ENCODE measurements at regions not wholly inside any gene's neighbourhood (a gene's known extent, or its start where the extent isn't known, plus 50 kb on each side); places are given as distances from the start of the nearest gene placed in this dataset.

DNA sequence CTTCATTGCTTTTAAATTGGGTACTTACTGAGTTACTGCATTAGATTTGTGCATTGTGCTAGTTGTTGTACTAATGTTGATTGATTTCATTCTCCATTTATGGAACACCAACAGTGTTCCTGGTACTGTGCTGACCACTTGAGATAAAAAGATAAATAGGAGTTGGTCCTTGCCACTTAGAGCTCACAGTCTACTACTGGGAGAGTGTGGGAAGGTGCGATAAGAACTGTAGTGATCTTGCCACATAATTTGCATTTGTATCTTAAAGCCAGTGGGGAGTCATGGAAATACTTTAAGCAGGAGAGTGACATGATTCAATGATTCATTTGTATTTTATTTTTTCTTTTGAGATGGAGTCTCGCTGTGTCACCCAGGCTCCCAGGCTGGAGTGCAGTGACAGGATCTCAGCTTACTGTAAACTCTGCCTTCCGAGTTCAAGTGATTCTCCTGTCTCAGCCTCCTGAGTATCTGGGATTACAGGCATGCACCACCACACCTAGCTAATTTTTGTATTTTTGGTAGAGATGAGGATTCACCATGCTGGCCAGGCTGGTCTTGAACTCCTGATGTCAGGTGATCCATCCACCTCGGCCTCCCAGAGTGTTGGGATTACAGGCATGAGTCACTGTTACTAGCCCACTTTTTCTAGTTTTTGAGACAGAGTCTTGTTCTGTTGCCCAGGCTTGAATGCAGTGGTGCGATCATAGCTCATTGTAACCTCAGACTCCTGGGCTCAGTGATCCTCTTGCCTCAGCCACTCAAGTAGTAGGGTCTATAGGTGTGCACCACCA, 51.2 kb upstream of the TMEM248 start (continued):
- TF ChIP-seq ZNF280A (IDR thresholded peaks at IDR 0.05; ENCODE audit: low read depth, partially characterized antibody) (no peak), ZBTB49 (CRISPR knock-in tag; IDR thresholded peaks at IDR 0.05; ENCODE audit: borderline replicate concordance) (no peak), HES1 (IDR thresholded peaks at IDR 0.05; ENCODE audit: low read depth) (peak; percentile 72; the same call in 1 of the 2 replicates), HLTF (IDR thresholded peaks at IDR 0.05) (no peak), ARID1B (IDR thresholded peaks at IDR 0.05) (peak; percentile 96), PRPF4 (IDR thresholded peaks at IDR 0.05; ENCODE audit: insufficient read depth, low read depth, low read length, poor library complexity, severe bottlenecking) (no peak), RCOR1 (IDR thresholded peaks at IDR 0.05; ENCODE audit: borderline replicate concordance in 1 of 2, low read depth in 2 of 2, low read length in 2 of 2) (peak in 1 of 2 experiments; percentile 88; a peak in 2 of 4 replicates), NR2F6 (CRISPR knock-in tag; IDR thresholded peaks at IDR 0.05) (no peak), MYNN (IDR thresholded peaks at IDR 0.05) (peak; percentile 86), MYNN (CRISPR knock-in tag; IDR thresholded peaks at IDR 0.05) (no peak), ZNF143 (CRISPR knock-in tag; IDR thresholded peaks at IDR 0.05) (no peak), ARID2 (IDR thresholded peaks at IDR 0.05) (no peak), ZNF830 (CRISPR knock-in tag; IDR thresholded peaks at IDR 0.05) (0 out of 2 replicates have a peak, but pooled peaks have one; percentile 34), ZNF668 (CRISPR knock-in tag; IDR thresholded peaks at IDR 0.05) (no peak)
- TF ChIP-seq, protein P1, sequence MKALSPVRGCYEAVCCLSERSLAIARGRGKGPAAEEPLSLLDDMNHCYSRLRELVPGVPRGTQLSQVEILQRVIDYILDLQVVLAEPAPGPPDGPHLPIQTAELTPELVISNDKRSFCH (CRISPR knock-in tag; IDR thresholded peaks at IDR 0.05), result no peak
- TF ChIP-seq, protein P1 (tag; IDR thresholded peaks at IDR 0.05), result no peak
- TF ChIP-seq, protein P2, sequence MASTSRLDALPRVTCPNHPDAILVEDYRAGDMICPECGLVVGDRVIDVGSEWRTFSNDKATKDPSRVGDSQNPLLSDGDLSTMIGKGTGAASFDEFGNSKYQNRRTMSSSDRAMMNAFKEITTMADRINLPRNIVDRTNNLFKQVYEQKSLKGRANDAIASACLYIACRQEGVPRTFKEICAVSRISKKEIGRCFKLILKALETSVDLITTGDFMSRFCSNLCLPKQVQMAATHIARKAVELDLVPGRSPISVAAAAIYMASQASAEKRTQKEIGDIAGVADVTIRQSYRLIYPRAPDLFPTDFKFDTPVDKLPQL (IDR thresholded peaks at IDR 0.05; ENCODE audit: extremely low read depth, insufficient read length), result no peak
- TF ChIP-seq, protein P3, sequence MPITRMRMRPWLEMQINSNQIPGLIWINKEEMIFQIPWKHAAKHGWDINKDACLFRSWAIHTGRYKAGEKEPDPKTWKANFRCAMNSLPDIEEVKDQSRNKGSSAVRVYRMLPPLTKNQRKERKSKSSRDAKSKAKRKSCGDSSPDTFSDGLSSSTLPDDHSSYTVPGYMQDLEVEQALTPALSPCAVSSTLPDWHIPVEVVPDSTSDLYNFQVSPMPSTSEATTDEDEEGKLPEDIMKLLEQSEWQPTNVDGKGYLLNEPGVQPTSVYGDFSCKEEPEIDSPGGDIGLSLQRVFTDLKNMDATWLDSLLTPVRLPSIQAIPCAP (CRISPR knock-in tag; IDR thresholded peaks at IDR 0.05; ENCODE audit: borderline replicate concordance), result no peak
- TF ChIP-seq, protein P4, sequence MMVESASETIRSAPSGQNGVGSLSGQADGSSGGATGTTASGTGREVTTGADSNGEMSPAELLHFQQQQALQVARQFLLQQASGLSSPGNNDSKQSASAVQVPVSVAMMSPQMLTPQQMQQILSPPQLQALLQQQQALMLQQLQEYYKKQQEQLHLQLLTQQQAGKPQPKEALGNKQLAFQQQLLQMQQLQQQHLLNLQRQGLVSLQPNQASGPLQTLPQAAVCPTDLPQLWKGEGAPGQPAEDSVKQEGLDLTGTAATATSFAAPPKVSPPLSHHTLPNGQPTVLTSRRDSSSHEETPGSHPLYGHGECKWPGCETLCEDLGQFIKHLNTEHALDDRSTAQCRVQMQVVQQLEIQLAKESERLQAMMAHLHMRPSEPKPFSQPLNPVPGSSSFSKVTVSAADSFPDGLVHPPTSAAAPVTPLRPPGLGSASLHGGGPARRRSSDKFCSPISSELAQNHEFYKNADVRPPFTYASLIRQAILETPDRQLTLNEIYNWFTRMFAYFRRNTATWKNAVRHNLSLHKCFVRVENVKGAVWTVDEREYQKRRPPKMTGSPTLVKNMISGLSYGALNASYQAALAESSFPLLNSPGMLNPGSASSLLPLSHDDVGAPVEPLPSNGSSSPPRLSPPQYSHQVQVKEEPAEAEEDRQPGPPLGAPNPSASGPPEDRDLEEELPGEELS (CRISPR knock-in tag; IDR thresholded peaks at IDR 0.05; ENCODE audit: borderline replicate concordance), result no peak

Data from K562 (cell line).